ENCODE measurements at regions not wholly inside any gene's neighbourhood (a gene's known extent, or its start where the extent isn't known, plus 50 kb on each side); places are given as distances from the start of the nearest gene placed in this dataset.

DNA sequence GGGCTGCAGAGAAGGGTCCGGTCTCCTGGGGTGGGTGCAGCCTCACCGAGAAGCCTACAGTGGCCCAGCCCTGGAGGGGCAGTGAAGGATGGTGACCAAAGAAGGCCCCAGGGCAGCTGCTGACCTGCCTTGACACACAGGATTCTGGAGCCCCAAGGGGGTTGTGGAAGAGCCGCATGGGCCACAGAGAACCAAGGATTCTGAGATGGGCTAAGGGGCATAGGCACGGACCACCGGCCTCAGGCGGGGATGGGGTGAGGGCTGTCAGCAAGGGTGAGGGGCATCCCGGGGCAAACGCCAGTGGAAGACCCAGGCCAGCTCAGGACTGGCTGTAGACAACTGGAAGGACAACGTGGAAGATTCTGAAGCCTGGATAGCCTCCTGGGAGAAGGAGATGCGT, 151.6 kb downstream of the TEX29 start:
- TF ChIP-seq, protein P1, sequence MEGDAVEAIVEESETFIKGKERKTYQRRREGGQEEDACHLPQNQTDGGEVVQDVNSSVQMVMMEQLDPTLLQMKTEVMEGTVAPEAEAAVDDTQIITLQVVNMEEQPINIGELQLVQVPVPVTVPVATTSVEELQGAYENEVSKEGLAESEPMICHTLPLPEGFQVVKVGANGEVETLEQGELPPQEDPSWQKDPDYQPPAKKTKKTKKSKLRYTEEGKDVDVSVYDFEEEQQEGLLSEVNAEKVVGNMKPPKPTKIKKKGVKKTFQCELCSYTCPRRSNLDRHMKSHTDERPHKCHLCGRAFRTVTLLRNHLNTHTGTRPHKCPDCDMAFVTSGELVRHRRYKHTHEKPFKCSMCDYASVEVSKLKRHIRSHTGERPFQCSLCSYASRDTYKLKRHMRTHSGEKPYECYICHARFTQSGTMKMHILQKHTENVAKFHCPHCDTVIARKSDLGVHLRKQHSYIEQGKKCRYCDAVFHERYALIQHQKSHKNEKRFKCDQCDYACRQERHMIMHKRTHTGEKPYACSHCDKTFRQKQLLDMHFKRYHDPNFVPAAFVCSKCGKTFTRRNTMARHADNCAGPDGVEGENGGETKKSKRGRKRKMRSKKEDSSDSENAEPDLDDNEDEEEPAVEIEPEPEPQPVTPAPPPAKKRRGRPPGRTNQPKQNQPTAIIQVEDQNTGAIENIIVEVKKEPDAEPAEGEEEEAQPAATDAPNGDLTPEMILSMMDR (IDR thresholded peaks at IDR 0.05) = no peak
- no peak for TF ChIP-seq POLR2A (IDR thresholded peaks at IDR 0.05)

Measured in uterus (tissue), 2 donors.